SU-DHL-6 (cell line): ENCODE measurements at regions not wholly inside any gene's neighbourhood (a gene's known extent, or its start where the extent isn't known, plus 50 kb on each side); places are given as distances from the start of the nearest gene placed in this dataset.

Experiments
- H2AFZ ChIP-seq: fragments of 200-600 bp; sonication (generic); 2 replicates; pipeline ENCODE4 v1.6.1; 2014; ENCODE audit warnings: low read depth, mild to moderate bottlenecking, moderate library complexity, mixed read lengths, antibody characterized with exemption, low read length; ENCODE audit not compliant: severe bottlenecking
- H3F3A ChIP-seq: fragments of 200-600 bp; shearing (Covaris generic); 2 replicates; pipeline ENCODE4 v1.6.0; 2016; ENCODE audit warnings: antibody characterized with exemption, mild to moderate bottlenecking; ENCODE audit not compliant: insufficient read depth
- H3K27ac ChIP-seq: fragments of 200-600 bp; sonication (generic); 2 replicates; pipeline ENCODE4 v1.5.1; 2016; ENCODE audit warnings: low read depth, mild to moderate bottlenecking, low read length, moderate library complexity, mixed read lengths
- H3K27me3 ChIP-seq: fragments of 200-600 bp; sonication (generic), shearing (Covaris generic); 2 replicates; pipeline ENCODE4 v1.6.0; 2014; ENCODE audit warnings: mild to moderate bottlenecking, low read length
- H3K36me3 ChIP-seq: fragments of 200-600 bp; sonication (generic); 2 replicates; pipeline ENCODE4 v1.6.1; 2014; ENCODE audit warnings: mild to moderate bottlenecking, low read length, mixed read lengths
- H3K4me2 ChIP-seq: fragments of 300-600, 200-600 bp; shearing (Covaris generic), sonication (generic); 2 replicates; pipeline ENCODE4 v1.6.0; 2014; ENCODE audit warnings: low read length, low read depth, mild to moderate bottlenecking; ENCODE audit not compliant: poor library complexity, severe bottlenecking
- H3K4me3 ChIP-seq: fragments of 200-600 bp; sonication (generic); 2 replicates; pipeline ENCODE4 v1.5.1; 2014; ENCODE audit warnings: antibody characterized with exemption, low read length, mild to moderate bottlenecking, mixed read lengths; ENCODE audit not compliant: insufficient read depth, poor library complexity, severe bottlenecking
- H3K79me2 ChIP-seq: fragments of 200-600 bp; sonication (generic); 2 replicates; pipeline ENCODE4 v1.6.1; 2014; ENCODE audit warnings: mild to moderate bottlenecking, low read length, moderate library complexity; ENCODE audit not compliant: insufficient read depth
- H3K9ac ChIP-seq: fragments of 200-600 bp; sonication (generic); 2 replicates; pipeline ENCODE4 v1.7.0; 2014; ENCODE audit warnings: mild to moderate bottlenecking, low read length
- H3K9me2 ChIP-seq: fragments of 200-600 bp; sonication (generic); replicated peaks from 2 replicates; pipeline ENCODE4 v1.6.1; 2014; ENCODE audit warnings: low read length; ENCODE audit not compliant: insufficient read depth
- H3K9me3 ChIP-seq: fragments of 200-600 bp; sonication (generic); 2 replicates; pipeline ENCODE4 v1.6.1; 2014; ENCODE audit warnings: low read length, mixed read lengths; ENCODE audit not compliant: insufficient read depth
- H4K20me1 ChIP-seq: fragments of 200-600 bp; sonication (generic); 2 replicates; pipeline ENCODE4 v1.6.1; 2014; ENCODE audit warnings: low read depth, mild to moderate bottlenecking, antibody characterized with exemption, low read length, moderate library complexity, mixed read lengths
- EZH2phosphoT487 ChIP-seq: fragments of 200-600 bp; sonication (generic), shearing (Covaris generic); conservative IDR thresholded peaks from 2 replicates; pipeline ENCODE4 v1.6.1; 2018; ENCODE audit warnings: mild to moderate bottlenecking, antibody characterized with exemption, low read length, moderate library complexity, mixed read lengths
- TF ChIP-seq, protein P1 (sequence below): fragments of 200-600 bp; sonication (generic); IDR thresholded peaks from one replicate; pipeline ENCODE4 v1.5.1; 2017; ENCODE audit warnings: antibody characterized with exemption, mild to moderate bottlenecking, low read length, moderate library complexity; ENCODE audit not compliant: insufficient read depth, poor library complexity, severe bottlenecking

DNA sequence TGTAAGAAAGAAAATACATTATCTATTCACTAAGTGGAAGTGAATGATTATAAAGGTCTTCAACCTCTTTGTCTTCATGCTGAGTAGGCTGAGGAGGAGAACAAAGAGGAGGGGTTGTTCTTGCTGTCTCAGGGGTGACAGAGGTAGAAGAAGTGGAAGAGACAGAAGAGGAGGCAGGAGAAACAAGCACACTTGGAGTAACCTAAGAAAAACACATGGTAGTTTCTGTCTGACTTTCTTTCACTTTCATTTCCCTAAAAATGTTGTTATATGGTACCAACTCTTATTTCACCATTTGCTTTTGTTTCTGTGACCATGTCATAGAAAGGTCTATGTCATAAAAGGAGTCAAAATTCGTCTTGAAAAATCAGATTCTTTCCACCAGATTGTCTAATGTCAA is 696.6 kb upstream of the BRINP3 start:
- Histone ChIP-seq H3K9me2 (no peaks in the 10 kb centered on the region), H4K20me1 (no peaks in the 10 kb centered on the region), H3K4me3 (peak overlapping the region; percentile 25), H3K4me2 (peak overlapping the region; percentile 54), H3K79me2 (no peaks in the 10 kb centered on the region), H3K27ac (peak overlapping the region; percentile 44), H3K27me3 (no peaks in the 10 kb centered on the region), H3F3A (no peaks in the 10 kb centered on the region), H3K36me3 (no peaks in the 10 kb centered on the region), H2AFZ (peak overlapping the region; percentile 75), H3K9ac (peak overlapping the region; percentile 27; the same call in 1 of the 2 replicates), H3K9me3 (no peaks in the 10 kb centered on the region)
- TF ChIP-seq EZH2phosphoT487 = no peak
- TF ChIP-seq, protein P1, sequence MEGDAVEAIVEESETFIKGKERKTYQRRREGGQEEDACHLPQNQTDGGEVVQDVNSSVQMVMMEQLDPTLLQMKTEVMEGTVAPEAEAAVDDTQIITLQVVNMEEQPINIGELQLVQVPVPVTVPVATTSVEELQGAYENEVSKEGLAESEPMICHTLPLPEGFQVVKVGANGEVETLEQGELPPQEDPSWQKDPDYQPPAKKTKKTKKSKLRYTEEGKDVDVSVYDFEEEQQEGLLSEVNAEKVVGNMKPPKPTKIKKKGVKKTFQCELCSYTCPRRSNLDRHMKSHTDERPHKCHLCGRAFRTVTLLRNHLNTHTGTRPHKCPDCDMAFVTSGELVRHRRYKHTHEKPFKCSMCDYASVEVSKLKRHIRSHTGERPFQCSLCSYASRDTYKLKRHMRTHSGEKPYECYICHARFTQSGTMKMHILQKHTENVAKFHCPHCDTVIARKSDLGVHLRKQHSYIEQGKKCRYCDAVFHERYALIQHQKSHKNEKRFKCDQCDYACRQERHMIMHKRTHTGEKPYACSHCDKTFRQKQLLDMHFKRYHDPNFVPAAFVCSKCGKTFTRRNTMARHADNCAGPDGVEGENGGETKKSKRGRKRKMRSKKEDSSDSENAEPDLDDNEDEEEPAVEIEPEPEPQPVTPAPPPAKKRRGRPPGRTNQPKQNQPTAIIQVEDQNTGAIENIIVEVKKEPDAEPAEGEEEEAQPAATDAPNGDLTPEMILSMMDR = no peak

DNA sequence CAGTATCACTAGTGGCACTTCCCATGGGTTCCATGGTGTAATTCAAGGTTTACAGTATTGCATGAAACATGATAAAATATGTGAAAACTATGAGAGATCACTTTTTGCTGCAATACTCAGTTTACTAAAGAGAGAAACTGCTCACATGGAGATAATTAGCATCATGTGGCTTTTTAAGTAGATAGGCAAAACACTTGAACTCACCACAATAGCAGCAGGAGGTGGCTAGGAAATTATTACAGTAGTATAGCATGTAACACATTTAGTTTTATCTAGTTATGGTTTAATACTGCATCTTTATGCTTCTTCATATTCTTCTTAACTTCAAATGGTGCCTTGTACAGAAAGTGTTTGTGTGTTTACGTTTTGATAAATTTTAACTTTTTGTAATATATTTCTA is 698.5 kb upstream of the BRINP3 start:
- H3K9ac ChIP-seq = no peak overlapping the region
- H3K4me2 ChIP-seq = peak overlapping the region; percentile 2
- H2AFZ ChIP-seq = peak overlapping the region; percentile 75
- H3K9me3 ChIP-seq = no peaks in the 10 kb centered on the region
- H3K4me3 ChIP-seq = no peak overlapping the region
- TF ChIP-seq, protein P1 = no peak
- TF ChIP-seq EZH2phosphoT487 = no peak
- no peaks in the 10 kb centered on the region for H3F3A ChIP-seq
- H3K9me2 ChIP-seq = no peaks in the 10 kb centered on the region
- H3K36me3 ChIP-seq = no peaks in the 10 kb centered on the region
- no peaks in the 10 kb centered on the region for H3K79me2 ChIP-seq
- no peaks in the 10 kb centered on the region for H4K20me1 ChIP-seq
- H3K27me3 ChIP-seq = no peaks in the 10 kb centered on the region
- H3K27ac ChIP-seq = no peak overlapping the region

DNA sequence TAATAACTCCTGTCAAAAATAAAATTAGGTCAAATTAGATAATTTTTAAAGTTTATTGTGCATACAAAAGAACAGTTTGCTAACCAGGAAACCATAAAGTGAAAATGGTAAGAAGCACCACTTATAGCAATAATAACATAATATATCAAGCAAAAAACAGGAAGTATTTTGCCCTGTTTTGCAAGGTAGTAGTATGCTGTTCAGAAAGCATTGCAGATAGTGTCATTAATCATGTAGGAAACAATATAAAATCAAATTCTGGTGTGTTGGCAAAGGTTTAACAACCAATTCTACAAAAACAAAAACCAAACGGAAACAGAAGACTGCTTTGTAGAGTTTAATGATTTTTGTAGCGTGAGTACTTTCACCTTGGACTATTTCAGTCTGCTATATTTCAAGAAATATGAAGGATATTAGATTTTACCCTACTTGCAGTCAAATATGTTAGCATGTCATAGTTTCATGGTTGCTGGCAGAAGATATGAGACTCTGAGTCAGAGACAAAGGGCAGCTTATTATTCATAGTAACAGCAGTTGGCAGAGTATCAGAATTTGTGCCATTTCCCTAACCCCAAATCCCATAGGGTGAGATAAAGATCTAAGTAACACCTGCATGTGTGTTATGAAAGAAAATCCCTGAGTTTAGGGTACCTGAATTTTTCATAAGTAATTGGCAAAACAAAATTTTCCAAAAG is 729.0 kb upstream of the BRINP3 start:
- Histone ChIP-seq H3F3A (no peaks in the 10 kb centered on the region), H2AFZ (peak overlapping the region; percentile 84), H3K4me2 (peak overlapping the region; percentile 57), H4K20me1 (no peaks in the 10 kb centered on the region), H3K27ac (peak overlapping the region; percentile 53; the same call in 1 of the 2 replicates), H3K4me3 (peak overlapping the region; percentile 13), H3K27me3 (no peaks in the 10 kb centered on the region), H3K9me3 (no peaks in the 10 kb centered on the region), H3K9me2 (no peaks in the 10 kb centered on the region), H3K79me2 (no peaks in the 10 kb centered on the region), H3K9ac (0 out of 2 replicates have a peak overlapping the region, but pooled peaks have one; percentile 14), H3K36me3 (no peaks in the 10 kb centered on the region)
- TF ChIP-seq, protein P1 = no peak
- no peak for TF ChIP-seq EZH2phosphoT487
